ENCODE measurements at regions not wholly inside any gene's neighbourhood (a gene's known extent, or its start where the extent isn't known, plus 50 kb on each side); places are given as distances from the start of the nearest gene placed in this dataset.

DNA sequence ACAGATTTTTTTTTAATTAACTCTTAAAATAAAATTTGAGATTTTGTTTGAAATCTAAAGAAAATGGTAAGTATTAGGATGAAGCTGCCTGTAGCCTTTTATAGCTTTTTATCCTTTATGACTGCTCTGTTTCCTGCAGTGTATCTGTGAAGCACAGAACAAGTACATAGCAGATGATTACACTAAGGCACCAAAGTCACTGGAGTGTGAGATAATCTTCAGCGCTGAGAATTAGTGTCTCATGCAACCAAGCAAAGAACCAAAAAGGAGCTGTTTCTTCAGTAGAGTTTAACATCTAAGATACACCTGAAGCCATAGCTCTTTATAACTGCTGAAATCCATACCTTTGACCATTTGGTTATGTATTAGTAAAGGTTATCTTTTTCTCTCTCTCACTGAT is 1989.8 kb upstream of the PCDH10 start:
- Histone ChIP-seq H3K36me3 (ENCODE audit: control insufficient read depth in 4 of 4, insufficient read depth in 3 of 4, low read depth in 1 of 4, low read length in 3 of 4) (no peaks in the 10 kb centered on the region), H3K4me1 (ENCODE audit: control insufficient read depth in 4 of 4, insufficient read depth in 4 of 4, low read length in 3 of 4) (no peaks in the 10 kb centered on the region), H3K9ac (ENCODE audit: low read depth in 1 of 2, low read length in 2 of 2) (no peak overlapping the region), H3K27ac (ENCODE audit: low read depth in 1 of 2, low read length in 2 of 2) (no peak overlapping the region), H3K27me3 (ENCODE audit: control insufficient read depth in 4 of 4, insufficient read depth in 4 of 4, low read length in 3 of 4) (no peaks in the 10 kb centered on the region), H3K4me3 (ENCODE audit: low read depth in 1 of 3, low read length in 3 of 3) (no peak overlapping the region), H3K9me3 (ENCODE audit: control insufficient read depth in 4 of 4, low read length in 3 of 4) (no peaks in the 10 kb centered on the region)
- WGBS, result 64% methylated on average over 1 of the region's 1 CpG
- no peak for DNase-seq (ENCODE audit: low spot score)
- TF ChIP-seq REST (IDR thresholded peaks at IDR 0.05) (no peak), RAD21 (IDR thresholded peaks at IDR 0.05) (no peak), HNF4G (IDR thresholded peaks at IDR 0.05) (no peak), JUND (IDR thresholded peaks at IDR 0.05) (no peak), RXRA (IDR thresholded peaks at IDR 0.05) (no peak), FOXA1 (IDR thresholded peaks at IDR 0.05) (no peak), TAF1 (conservative IDR thresholded peaks at IDR 0.05) (no peak), EGR1 (IDR thresholded peaks at IDR 0.05; ENCODE audit: low read depth in 2 of 2) (no peak), CTCF (IDR thresholded peaks at IDR 0.05; ENCODE audit: low read depth, low read length, missing input control) (no peak), GABPA (IDR thresholded peaks at IDR 0.05 in 1 of 2, conservative IDR thresholded peaks at IDR 0.05 in 1 of 2) (no peak), FOXA2 (IDR thresholded peaks at IDR 0.05) (no peak)
- TF ChIP-seq, protein P1, sequence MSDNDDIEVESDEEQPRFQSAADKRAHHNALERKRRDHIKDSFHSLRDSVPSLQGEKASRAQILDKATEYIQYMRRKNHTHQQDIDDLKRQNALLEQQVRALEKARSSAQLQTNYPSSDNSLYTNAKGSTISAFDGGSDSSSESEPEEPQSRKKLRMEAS (IDR thresholded peaks at IDR 0.05), result no peak
- TF ChIP-seq, protein P2, sequence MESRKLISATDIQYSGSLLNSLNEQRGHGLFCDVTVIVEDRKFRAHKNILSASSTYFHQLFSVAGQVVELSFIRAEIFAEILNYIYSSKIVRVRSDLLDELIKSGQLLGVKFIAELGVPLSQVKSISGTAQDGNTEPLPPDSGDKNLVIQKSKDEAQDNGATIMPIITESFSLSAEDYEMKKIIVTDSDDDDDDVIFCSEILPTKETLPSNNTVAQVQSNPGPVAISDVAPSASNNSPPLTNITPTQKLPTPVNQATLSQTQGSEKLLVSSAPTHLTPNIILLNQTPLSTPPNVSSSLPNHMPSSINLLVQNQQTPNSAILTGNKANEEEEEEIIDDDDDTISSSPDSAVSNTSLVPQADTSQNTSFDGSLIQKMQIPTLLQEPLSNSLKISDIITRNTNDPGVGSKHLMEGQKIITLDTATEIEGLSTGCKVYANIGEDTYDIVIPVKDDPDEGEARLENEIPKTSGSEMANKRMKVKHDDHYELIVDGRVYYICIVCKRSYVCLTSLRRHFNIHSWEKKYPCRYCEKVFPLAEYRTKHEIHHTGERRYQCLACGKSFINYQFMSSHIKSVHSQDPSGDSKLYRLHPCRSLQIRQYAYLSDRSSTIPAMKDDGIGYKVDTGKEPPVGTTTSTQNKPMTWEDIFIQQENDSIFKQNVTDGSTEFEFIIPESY (IDR thresholded peaks at IDR 0.05), result no peak

DNA sequence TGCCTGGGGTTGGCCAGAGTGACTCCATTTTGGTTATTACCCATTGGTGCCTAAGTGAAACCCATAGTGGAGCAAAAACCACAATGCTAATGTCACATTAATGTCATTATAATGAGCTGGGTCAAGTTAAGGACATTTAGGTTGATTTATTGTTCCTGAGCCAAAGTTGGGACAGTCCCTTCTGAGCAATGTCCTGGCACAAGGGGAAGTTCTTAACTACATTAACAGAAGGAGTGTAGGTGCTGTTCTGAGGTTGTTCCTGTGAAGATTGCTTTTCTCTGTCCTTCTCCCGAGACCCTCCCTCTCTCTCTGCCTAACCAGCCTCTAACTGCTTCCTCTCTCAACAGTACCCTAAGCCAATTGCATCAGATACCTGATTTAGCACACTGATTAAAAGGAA is 1956.8 kb upstream of the PCDH10 start:
- no peak for TF ChIP-seq JUND (IDR thresholded peaks at IDR 0.05)
- no peak for TF ChIP-seq REST (IDR thresholded peaks at IDR 0.05)
- TF ChIP-seq TAF1 (conservative IDR thresholded peaks at IDR 0.05), result no peak
- TF ChIP-seq ATF3 (IDR thresholded peaks at IDR 0.05), result no peak
- TF ChIP-seq HNF4A (conservative IDR thresholded peaks at IDR 0.05), result no peak
- TF ChIP-seq RAD21 (IDR thresholded peaks at IDR 0.05), result no peak
- TF ChIP-seq FOXA2 (IDR thresholded peaks at IDR 0.05), result no peak
- TF ChIP-seq CTCF (IDR thresholded peaks at IDR 0.05; ENCODE audit: low read depth, low read length, missing input control), result no peak
- TF ChIP-seq HNF4G (IDR thresholded peaks at IDR 0.05), result no peak
- no peak for TF ChIP-seq YY1 (IDR thresholded peaks at IDR 0.05)
- TF ChIP-seq FOXA1 (IDR thresholded peaks at IDR 0.05), result no peak
- TF ChIP-seq EGR1 (IDR thresholded peaks at IDR 0.05; ENCODE audit: low read depth in 2 of 2), result no peak
- TF ChIP-seq NR2F2 (IDR thresholded peaks at IDR 0.05), result no peak
- no peak for TF ChIP-seq SP1 (IDR thresholded peaks at IDR 0.05)
- TF ChIP-seq, protein P1 (IDR thresholded peaks at IDR 0.05), result no peak
- Histone ChIP-seq H3K27ac (ENCODE audit: low read depth in 1 of 2, low read length in 2 of 2) (no peak overlapping the region), H3K4me3 (ENCODE audit: low read depth in 1 of 3, low read length in 3 of 3) (no peak overlapping the region), H3K9ac (ENCODE audit: low read depth in 1 of 2, low read length in 2 of 2) (no peak overlapping the region), H3K27me3 (ENCODE audit: control insufficient read depth in 4 of 4, insufficient read depth in 4 of 4, low read length in 3 of 4) (no peaks in the 10 kb centered on the region), H3K36me3 (ENCODE audit: control insufficient read depth in 4 of 4, insufficient read depth in 3 of 4, low read depth in 1 of 4, low read length in 3 of 4) (no peaks in the 10 kb centered on the region), H3K4me1 (ENCODE audit: control insufficient read depth in 4 of 4, insufficient read depth in 4 of 4, low read length in 3 of 4) (no peaks in the 10 kb centered on the region), H3K9me3 (ENCODE audit: control insufficient read depth in 4 of 4, low read length in 3 of 4) (peaks cover 0 to 6% (median 1%) of the 10 kb centered on the region in 4 donors)
- WGBS, result 65% methylated on average over 1 of the region's 1 CpG
- no peak for DNase-seq (ENCODE audit: low spot score)
